Left lung (tissue), 4 donors: ENCODE measurements at regions not wholly inside any gene's neighbourhood (a gene's known extent, or its start where the extent isn't known, plus 50 kb on each side); places are given as distances from the start of the nearest gene placed in this dataset.

Experiments
- ATAC-seq: fragments of 200-7000 bp; cut with Tn5 transposase; one replicate; pipeline ENCODE4 v1.9.1; 2020; ENCODE audit warnings: moderate library complexity
- DNase-seq, 4 donors: peaks; one replicate each; pipeline ENCODE4 v3.0.0-alpha.2; 2013 to 2020
- H3K27ac ChIP-seq, 2 donors: fragments of 200-600 bp; sonication (generic) in 1 of 2; one replicate each; pipeline versions ENCODE4 v1.5.0 to v1.8.0; 2020 to 2021
- H3K27me3 ChIP-seq, 2 donors: fragments of 200-600 bp; sonication (generic) in 1 of 2; one replicate each; pipeline versions ENCODE4 v1.5.0 to v1.8.0; 2020 to 2021
- H3K36me3 ChIP-seq, 2 donors: fragments of 200-600 bp; sonication (generic) in 1 of 2; one replicate each; pipeline versions ENCODE4 v1.5.0 to v1.8.0; 2020 to 2021
- H3K4me1 ChIP-seq, 2 donors: fragments of 200-600 bp; one replicate each; pipeline ENCODE4 v1.8.0; 2021
- H3K4me3 ChIP-seq, 2 donors: fragments of 200-600 bp; sonication (generic) in 1 of 2; one replicate each; pipeline versions ENCODE4 v1.5.0 to v1.8.0; 2020 to 2021; ENCODE audit warnings: mild to moderate bottlenecking in 1 of 2
- H3K9me3 ChIP-seq, 2 donors: fragments of 200-600 bp; sonication (generic) in 1 of 2; one replicate each; pipeline versions ENCODE4 v1.5.0 to v1.8.0; 2020 to 2021
- intact Hi-C, 2 donors: fragments of 100-400 bp; cut with DNase I; formaldehyde crosslinking; loops; one replicate each; pipeline versions ENCODE4 v1.11.2 to v1.14.2; 2022
- TF ChIP-seq, protein P1 (sequence below), 2 donors: fragments of 200-600 bp; sonication (generic) in 1 of 2; IDR thresholded peaks; one replicate each; pipeline versions ENCODE4 v1.5.0 to v1.8.0; 2021; ENCODE audit warnings: antibody characterized with exemption in 2 of 2
- donor health status: DM: no; HTN: yes; CAD: no.
- donor health status: DM: no; HTN: no; CAD: no.

DNA sequence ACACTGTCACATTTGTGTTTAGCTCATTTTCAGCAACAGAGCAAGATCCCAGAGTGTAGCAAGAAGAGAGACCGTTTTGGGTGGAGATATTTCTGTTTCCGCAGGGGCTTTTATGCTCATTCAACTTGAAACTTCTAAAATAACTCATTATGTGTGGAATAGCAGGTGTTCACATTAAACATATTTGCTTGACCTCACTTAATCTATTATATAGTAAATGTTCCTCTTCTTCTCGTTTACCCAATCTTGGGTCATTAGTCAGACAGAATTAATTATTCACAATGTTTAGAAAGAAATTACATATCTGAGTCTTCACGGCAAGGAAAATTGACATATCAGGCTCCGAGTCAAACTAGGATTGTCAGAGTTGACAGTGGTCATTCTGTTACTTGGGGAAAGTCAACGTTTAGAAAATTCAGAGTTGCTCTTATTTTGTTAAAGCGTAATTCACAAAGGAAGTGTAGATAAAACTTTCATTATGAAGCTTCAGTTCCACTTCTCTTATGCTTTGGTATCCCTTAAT lies 222.9 kb downstream of the TPRG1 start:
- Histone ChIP-seq H3K4me3 (no peak overlapping the region), H3K36me3 (no peaks in the 10 kb centered on the region), H3K27ac (no peak overlapping the region), H3K4me1 (no peaks in the 10 kb centered on the region), H3K9me3 (no peaks in the 10 kb centered on the region), H3K27me3 (no peaks in the 10 kb centered on the region)
- intact Hi-C loops, result no loop called here
- DNase-seq, result no peak
- TF ChIP-seq, protein P1, sequence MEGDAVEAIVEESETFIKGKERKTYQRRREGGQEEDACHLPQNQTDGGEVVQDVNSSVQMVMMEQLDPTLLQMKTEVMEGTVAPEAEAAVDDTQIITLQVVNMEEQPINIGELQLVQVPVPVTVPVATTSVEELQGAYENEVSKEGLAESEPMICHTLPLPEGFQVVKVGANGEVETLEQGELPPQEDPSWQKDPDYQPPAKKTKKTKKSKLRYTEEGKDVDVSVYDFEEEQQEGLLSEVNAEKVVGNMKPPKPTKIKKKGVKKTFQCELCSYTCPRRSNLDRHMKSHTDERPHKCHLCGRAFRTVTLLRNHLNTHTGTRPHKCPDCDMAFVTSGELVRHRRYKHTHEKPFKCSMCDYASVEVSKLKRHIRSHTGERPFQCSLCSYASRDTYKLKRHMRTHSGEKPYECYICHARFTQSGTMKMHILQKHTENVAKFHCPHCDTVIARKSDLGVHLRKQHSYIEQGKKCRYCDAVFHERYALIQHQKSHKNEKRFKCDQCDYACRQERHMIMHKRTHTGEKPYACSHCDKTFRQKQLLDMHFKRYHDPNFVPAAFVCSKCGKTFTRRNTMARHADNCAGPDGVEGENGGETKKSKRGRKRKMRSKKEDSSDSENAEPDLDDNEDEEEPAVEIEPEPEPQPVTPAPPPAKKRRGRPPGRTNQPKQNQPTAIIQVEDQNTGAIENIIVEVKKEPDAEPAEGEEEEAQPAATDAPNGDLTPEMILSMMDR (IDR thresholded peaks at IDR 0.05), result no peak
- ATAC-seq, result no peak

DNA sequence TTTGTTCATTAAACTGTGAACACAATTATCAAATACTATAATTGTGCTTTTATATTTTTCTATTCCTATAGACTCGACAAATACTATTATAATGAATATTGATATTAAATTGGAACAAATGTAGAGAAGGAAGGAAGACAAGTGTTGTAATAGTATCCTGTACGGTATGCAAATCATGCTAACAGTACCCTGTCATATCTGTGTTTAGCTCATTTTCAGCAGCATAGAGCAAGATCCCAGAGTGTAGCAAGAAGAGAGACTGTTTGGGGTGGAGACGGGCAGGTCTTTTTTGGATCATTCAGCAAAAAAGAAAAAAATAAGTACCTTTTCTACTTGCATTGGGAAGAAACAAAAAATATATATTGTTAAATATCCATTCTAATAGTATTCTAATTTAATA lies 224.1 kb downstream of the TPRG1 start:
- ATAC-seq (no peak), DNase-seq (no peak)
- H3K36me3 ChIP-seq, result no peaks in the 10 kb centered on the region
- no peaks in the 10 kb centered on the region for H3K9me3 ChIP-seq
- H3K4me1 ChIP-seq, result no peaks in the 10 kb centered on the region
- H3K27ac ChIP-seq, result no peak overlapping the region
- H3K27me3 ChIP-seq, result no peaks in the 10 kb centered on the region
- TF ChIP-seq, protein P1 (IDR thresholded peaks at IDR 0.05), result no peak
- intact Hi-C loops, result no loop called here
- no peak overlapping the region for H3K4me3 ChIP-seq

DNA sequence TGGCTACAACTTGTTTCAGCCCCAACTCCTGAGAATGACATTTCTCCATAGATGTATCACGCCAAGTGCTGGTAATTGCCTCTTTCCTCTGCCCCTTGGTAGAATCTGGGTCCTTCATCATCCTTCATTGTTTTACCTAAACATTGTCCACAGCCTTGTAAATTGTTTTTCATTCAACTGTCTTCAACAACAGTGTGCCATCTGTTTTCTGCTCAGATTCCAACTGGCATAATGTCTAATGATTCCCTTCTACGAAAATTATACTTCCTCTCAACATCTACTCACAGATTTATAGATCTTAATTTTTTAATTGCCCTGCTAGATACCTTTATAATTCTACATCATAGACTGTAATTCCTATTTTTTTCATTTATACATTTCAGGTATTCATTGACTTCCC lies 226.9 kb downstream of the TPRG1 start:
- H3K4me3 ChIP-seq, result no peak overlapping the region
- no peaks in the 10 kb centered on the region for H3K27me3 ChIP-seq
- no peak overlapping the region for H3K27ac ChIP-seq
- H3K9me3 ChIP-seq, result no peaks in the 10 kb centered on the region
- TF ChIP-seq, protein P1 (IDR thresholded peaks at IDR 0.05), result no peak
- ATAC-seq (no peak), DNase-seq (no peak)
- no peaks in the 10 kb centered on the region for H3K36me3 ChIP-seq
- intact Hi-C loops, result no loop called here
- no peaks in the 10 kb centered on the region for H3K4me1 ChIP-seq

DNA sequence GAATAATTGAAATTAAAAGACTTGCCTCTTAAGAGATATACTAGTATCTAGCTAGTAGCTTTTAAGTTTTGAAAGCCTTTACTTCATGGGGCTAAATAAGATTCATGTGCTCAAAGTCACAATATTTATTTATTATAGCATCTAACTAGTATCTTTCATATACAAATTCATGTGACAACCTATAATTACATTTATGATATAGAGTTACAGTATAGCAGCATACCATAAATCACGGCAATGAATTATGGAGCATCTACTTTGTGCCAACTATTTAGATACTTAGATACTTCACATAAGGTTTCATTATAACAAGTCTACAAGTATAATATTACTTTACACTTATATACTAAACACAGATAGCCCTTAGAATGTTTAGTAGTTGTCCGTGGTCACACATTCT lies 229.4 kb downstream of the TPRG1 start:
- no peak for ATAC-seq
- H3K4me1 ChIP-seq, result no peaks in the 10 kb centered on the region
- no peak overlapping the region for H3K27ac ChIP-seq
- H3K27me3 ChIP-seq, result no peaks in the 10 kb centered on the region
- no peaks in the 10 kb centered on the region for H3K36me3 ChIP-seq
- no peak overlapping the region for H3K4me3 ChIP-seq
- no peak for DNase-seq
- TF ChIP-seq, protein P1 (IDR thresholded peaks at IDR 0.05), result no peak
- H3K9me3 ChIP-seq, result no peaks in the 10 kb centered on the region
- intact Hi-C loops, result no loop called here

DNA sequence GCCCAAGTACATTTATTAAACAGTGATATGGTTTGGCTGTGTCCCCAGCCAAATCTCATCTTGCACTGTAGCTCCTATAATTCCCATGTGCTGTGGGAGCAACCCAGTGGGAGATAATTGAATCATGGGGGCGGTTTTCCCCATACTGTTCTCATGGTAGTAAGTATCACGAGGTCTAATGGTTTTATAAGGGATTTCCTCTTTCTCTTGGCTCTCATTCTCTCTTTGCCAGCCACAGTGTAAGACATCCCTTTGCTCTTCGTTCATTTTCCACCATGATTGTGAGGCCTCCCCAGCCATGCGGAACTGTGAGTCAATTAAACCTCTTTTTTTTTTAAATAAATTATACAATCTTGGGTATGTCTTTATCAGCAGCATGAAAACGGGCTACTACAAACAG lies 228.0 kb upstream of the TP63 start:
- no peak for DNase-seq
- Histone ChIP-seq H3K4me3 (no peak overlapping the region), H3K36me3 (no peaks in the 10 kb centered on the region), H3K4me1 (no peaks in the 10 kb centered on the region), H3K27me3 (no peaks in the 10 kb centered on the region), H3K27ac (no peak overlapping the region), H3K9me3 (no peaks in the 10 kb centered on the region)
- no peak for ATAC-seq
- TF ChIP-seq, protein P1 (IDR thresholded peaks at IDR 0.05), result no peak
- intact Hi-C loops, result no loop called here
